GM19099 (cell line): ENCODE measurements at regions not wholly inside any gene's neighbourhood (a gene's known extent, or its start where the extent isn't known, plus 50 kb on each side); places are given as distances from the start of the nearest gene placed in this dataset.

Experiments
- POLR2A ChIP-seq: IDR thresholded peaks from 3 replicates; pipeline ENCODE4 v1.6.1; 2011; ENCODE audit warnings: low read depth; ENCODE audit not compliant: insufficient read length; ENCODE audit errors: extremely low read depth

DNA sequence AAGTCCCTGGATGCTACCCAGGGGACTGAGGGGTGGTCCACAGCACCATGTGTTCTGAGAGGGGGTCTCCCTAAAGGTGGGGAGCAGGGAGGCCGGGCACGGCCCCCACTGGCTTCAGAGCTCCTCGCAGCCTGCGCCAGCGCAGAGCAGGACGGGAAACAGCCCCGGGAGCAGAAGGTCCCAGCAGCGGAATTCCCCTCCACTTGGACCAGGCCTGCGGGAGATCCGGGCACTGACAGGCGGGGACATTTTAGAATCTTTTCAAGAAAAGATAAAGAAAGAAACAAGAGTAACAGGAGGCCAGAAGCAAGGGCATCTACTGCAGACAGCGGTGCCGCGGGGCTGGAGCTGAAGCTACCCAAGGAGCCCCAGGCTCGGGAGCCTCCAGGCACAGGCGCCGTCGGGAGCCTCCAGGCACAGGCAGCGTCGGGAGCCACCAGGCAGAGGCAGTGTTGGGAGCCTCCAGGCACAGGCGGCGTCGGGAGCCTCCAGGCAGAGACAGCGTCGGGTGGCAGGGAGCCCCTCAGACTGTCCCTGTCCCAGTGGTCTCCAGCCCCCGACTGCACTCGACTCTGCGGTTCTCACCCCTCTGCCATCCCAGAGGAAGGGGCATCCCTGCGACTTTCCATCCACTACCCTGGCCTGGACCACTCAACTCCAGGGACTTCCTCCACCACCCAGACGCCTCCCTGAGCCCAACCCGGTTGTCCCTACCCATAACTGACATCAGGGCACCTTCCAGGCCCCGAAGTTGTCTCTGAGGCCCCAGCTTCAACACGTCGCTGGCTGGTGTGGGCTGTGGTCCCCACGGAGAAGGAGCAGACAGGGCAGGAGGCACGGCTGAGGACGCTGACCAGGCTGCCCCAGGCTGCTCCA is 211.1 kb downstream of the BRD1 start:
- no peak for TF ChIP-seq POLR2A

DNA sequence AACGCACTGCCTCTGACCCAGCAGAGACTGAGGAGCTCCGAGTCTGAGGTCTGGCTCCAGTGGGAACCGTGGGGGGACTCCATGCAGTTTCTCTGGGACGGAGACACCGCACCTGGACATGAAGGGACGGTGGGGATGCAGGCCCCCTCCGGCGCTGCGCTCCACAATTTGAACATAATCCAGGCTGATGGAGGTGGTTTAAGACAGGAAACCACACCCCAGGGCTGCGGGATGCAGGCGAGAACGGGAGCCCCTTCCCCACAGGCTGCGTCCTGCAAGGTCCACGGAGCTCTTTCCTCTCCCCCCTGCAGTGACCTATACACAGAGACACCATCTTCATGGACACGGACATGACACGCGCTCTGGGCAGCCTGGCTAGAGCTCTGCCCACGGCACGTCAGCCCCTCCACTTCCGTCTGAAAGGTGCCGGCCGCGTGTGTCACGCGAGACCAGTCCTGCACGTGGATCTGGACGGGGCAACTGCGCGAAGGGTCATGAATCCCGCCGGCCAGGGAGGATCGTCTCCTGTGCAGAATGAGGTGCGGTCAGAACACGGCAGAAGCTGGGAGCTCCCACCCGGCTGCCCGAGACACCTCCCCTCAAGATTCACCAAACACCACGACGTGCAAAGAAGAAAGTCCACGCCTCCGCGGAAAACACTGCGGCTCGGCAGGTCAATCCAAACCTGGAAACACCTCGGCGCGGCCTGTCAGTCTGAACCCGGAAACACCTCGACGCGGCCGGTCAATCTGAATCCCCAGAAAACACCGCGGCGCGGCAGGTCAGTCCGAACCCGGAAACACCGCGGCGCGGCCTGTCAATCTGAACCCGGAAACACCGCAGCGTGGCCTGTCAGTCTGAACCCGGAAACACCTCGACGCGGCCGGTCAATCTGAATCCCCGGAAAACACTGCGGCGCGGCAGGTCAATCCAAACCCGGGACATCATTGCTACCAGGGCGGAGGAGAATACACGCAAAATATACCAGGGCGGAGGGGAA is 212.4 kb downstream of the BRD1 start:
- no peak for TF ChIP-seq POLR2A

DNA sequence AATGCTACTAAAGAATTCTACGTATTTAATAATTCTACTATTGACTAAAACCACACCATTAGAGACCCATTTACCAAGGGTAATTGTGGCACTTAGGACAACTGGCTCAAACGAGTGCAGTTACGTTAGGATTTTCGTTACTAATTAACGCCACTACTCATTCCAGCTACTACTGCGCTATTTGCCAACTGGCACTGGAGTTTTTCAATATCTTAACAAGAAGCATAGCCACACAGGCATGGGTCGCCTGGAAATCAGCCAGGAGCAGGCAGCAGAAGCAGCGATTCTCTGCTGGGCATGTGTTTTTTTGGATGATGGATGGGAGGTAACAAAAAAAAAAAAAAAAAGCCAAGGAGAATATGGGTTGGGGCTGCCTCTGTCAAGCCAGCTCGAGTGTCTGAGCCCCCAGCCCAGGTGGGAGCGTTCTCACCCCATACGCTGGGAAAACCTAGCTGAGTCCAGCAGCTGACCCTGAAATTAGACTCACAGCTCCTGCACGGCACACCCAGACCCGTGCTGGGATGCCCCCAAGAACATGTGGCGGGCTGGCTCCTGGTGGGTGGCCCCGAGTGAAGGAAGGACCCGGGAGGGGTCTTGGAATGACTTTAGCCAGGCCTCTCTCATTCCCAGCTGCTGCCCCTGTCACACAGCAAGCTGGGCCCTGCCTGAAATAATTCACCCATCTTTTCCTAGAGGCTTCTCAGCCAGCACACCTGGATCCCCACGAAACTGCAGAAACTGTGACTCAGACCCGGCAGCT is 214.0 kb downstream of the BRD1 start:
- no peak for TF ChIP-seq POLR2A

DNA sequence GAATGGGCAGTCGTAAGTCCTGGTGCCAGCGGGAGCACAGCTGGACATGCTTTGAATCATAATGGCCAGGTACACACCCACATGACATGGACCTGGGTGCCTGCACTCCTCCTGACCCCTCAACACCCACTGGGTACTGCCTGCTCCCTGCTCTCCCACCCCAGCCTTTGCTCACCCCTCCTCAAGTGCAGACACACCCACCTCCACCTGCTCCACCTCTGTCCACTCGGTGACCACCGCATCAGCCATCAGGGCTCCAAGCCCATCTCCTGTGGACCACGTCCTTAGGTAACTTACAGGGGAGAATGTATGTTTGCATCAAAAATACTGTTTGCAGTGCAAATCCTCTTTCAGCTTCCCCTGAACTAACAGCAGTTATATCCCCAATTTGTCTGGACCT is 214.6 kb downstream of the BRD1 start:
- TF ChIP-seq POLR2A = no peak

DNA sequence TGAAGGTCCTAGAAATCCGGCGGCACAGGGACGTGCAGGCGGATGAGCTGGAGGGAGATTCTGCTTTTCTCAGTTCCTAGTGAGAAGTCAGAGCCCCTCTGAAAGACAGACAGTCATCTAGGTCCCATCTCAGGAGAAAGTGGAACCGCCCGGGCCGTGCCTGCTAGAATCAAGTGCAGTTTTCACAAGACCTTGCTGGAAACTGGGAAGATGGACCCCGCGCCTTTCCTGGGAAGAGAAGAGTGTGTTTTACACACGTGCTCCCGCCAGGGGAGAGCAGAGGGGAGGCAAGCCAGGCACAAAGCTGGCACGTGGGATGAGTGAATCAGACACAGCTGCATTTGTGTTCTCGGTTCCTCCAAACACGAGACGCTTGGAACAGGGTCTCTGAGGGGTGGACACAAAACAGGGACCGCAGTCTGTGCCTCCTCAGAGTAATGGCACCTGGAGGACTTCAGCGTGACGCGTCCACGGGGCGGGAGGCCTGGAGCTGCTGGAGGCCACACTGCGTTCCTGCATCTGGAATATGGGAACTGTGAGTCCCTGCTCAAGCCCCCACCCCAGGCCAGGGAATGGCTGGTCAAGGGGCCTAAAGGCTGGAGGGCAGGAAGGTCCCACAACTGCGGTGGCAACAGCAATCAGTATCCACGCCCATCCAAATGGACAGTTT is 218.3 kb downstream of the BRD1 start:
- no peak for TF ChIP-seq POLR2A

DNA sequence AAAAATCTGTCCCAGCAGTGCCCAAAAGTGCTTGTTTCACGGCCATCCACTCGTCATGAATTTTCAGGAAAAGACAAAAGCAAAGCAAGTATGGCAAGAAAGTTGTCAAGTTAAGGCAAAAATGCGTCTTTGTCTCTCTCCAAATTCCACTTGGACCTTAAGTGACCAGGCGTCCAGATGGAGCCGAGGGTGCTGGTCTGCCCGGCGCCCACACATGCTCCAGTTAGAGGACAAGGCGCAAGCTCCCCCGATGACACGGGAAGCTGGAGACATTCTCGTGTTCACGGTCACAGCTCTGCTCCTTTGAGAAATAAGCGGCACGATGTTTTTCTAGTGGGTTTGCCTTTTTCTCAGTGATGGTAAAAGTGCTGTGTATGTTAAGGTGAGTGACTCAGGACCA is 219.0 kb downstream of the BRD1 start:
- no peak for TF ChIP-seq POLR2A

DNA sequence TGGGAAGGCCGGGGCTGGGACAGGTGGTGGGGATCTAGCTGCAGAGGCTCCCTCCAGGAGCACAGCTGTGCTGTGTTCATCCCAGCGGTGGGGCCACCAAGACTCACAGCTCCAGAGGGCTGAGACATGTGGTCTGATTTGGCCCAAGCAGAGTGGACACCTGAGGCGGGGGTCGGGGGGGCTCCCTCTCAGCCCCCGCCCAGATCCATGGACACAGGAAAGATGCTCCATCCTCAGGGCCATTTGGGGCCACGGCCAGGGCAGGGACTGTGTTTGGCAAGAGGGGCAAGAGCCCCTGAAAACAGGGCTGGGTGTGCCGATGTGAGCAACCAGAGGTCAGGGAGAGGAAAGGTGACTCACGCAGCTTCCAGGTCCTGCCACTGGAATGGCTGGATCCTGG is 219.4 kb downstream of the BRD1 start:
- TF ChIP-seq POLR2A = no peak

DNA sequence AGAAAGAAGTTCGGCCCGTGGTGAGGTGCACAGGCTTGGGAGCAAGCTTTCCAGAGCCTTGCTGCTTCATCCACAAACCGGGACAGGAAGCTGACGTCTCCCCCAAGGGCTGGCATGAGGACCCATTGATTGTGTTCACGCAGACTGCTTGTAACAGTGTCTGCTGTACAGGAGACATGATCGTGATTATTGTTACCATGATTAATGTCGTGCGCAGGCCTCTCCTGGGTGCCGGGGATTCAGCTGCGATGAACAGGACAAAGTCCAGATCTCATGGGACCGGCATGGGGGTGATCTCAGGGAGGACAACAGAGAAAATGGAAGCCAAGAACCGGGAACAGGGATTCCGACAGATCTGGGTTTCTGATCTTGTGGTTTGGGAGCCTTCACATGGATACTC is 219.9 kb downstream of the BRD1 start:
- no peak for TF ChIP-seq POLR2A

DNA sequence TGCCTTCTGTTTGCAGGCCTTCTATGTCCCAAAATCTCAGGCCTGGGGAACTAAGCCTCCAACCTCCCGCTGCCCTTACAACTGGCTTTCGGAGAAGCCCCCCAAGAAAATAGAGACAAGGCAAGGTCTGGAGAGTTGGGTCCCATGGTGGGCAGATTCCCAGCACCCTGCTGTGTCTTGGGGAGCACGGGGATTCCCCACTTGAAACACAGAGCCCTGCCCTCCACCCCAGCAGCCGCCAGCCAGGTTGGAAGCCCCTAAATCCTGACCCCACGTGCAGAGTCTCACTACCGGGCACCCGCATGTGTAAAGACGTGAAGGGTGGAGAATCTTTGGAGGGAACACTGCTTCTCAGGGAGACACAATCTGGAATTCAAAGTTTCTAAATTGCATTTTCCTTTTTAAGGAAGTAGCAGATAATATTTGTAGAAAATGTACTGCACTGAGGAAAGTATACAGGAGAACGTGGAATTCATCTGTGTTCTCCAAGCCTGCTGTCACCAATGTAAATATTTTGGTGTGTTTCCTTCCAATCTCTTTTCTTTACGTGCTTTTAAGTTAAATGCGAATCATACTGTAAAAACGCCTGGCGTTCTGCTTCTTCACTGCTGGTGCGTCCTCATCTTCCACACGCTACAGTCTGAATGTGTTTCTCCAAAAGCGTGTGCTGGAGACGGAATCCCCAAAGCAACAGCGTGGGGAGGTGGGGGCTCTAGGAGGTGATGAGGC is 220.9 kb downstream of the BRD1 start:
- TF ChIP-seq POLR2A = no peak

DNA sequence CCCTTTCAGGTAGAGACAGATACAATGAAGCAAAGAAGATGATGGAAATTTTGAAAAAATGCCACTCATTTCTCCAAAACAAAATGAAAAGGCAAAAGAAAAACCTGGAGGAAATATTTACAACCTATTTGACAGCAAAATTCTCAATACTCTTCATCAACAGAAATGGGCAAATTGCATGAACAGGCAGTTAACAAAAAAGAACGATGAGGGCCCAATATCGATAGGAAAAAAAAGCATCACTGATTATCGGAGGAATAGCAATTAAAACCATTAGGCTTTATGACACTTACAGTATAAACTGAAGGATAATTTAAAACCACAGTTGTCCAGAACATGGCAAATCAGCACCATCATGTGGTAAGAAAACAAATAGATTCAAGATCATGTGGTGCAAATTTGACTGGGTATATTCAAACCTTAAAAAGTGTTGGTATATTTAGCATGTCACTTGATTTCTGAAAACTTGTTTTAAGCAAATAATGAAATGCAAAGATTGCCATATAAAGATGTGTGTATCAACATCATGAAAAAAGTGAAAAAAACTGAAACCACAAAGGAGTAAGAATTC is 222.9 kb downstream of the BRD1 start:
- TF ChIP-seq POLR2A = no peak

DNA sequence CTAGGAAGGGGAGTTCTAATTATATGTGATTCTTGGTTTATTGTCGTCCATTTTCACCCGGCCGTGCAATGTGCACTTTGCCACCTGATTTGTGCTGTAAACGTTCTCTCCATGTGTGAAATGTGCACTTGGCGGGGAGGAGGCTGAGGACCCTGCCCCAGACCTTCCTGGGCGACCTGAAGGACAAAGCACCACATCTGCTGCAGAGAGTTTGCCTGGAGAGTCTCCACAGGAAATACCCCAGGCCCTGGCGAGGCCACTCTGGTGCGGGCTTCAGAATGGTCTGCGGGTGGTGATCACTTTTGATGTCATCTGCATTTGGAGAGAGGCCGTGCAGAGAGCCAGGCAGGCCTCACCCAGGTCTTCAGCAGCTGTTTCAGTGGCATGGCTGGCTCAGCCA is 224.7 kb downstream of the BRD1 start:
- no peak for TF ChIP-seq POLR2A

DNA sequence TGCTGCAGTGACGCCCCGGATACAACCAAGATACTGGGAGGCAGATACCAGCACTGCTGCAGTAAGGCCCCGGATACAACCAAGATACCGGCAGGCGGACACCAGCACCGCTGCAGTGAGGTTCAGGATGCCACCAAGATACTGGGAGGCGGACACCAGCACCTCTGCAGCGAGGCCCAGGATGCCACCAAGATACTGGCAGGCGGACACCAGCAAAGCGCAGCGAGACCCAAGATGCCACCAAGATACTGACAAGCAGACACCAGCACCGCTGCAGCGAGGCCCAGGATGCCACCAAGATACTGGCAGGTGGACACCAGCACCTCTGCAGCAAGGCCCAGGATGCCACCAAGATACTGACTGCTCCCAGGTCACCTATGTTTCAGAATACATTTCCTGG is 225.2 kb downstream of the BRD1 start:
- TF ChIP-seq POLR2A = no peak

DNA sequence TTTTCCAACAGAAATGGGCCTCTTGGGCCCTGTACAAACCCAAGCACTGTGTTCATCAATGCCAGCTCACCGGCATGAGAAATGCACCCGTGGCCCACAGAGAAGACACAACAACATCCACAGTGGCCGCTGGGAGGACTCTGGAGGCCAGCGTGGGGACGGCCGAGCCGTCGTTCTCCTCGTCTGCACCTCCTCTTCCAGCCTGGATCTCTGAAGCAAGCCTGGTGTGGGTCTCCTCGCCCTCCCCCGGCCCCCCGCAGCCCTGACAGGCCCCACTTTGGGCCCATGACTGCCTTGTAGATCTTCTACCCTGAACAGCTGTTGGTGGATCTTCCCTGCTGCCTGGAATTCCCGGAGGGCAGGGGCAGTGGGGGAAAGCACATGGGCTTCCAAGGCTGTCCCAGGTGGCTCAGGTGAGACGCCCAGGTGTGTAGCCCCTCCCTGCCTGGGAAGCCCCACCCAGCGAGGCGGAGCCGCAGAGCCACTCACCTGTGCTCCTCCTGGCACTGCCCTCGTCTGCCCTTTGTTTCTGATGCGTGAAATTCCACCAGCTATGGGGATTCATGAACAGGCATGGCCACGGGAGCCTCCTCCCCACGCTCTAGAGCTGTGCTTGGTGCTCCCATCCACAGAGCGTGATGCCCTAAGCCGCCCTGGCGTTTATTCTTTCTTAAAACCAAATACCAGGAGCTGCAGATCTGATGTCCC is 225.9 kb downstream of the BRD1 start:
- no peak for TF ChIP-seq POLR2A
